ENCODE measurements at regions not wholly inside any gene's neighbourhood (a gene's known extent, or its start where the extent isn't known, plus 50 kb on each side); places are given as distances from the start of the nearest gene placed in this dataset.

DNA sequence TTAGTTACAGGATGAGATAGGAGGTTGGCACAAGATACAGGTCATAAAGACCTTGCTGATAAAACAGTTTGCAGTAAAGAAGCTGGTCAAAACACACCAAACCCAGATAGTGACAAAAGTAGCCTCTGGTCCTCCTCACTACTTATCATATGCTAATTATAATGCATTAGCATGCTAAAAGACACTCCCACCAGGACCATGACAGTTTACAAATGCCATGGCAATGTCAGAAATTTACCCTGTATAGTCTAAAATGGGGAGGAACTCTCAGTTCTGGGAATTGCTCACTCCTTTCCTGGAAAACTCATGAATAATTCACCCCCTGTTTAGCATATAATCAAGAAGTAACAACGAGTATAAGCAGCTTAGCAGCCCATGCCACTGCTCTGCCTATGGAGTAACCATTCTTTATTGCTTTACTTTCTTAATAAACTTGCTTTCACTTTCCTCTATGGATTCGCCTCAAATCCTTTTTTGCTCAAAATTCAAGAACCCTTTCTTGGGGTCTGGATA, 1254.4 kb downstream of the PCDH7 start:
- Histone ChIP-seq H3K27me3 (replicated peaks in 1 of 4; ENCODE audit: control insufficient read depth in 3 of 4, extremely low read depth in 1 of 4, insufficient read depth in 3 of 4, low read length in 3 of 4) (no peaks in the 10 kb centered on the region), H4K5ac (ENCODE audit: insufficient read length, low read depth, low read length) (no peak overlapping the region), H4K20me1 (replicated peaks in 1 of 2; ENCODE audit: control insufficient read depth in 1 of 2, insufficient read depth in 2 of 2, low read length in 2 of 2) (no peaks in the 10 kb centered on the region), H3K4me3 (ENCODE audit: extremely low read depth in 1 of 4, insufficient read depth in 2 of 4, low read depth in 3 of 4, low read length in 4 of 4) (no peak overlapping the region), H3K23me2 (ENCODE audit: low read depth, low read length) (no peaks in the 10 kb centered on the region), H2AFZ (ENCODE audit: low read length) (no peak overlapping the region), H3K9me3 (ENCODE audit: insufficient read depth in 2 of 2, low read depth in 1 of 2, low read length in 1 of 2) (no peaks in the 10 kb centered on the region), H2BK20ac (ENCODE audit: low read length) (no peak overlapping the region), H3K79me1 (ENCODE audit: low read depth, low read length) (no peaks in the 10 kb centered on the region), H3K14ac (ENCODE audit: insufficient read length) (no peak overlapping the region), H3K36me3 (ENCODE audit: control insufficient read depth in 2 of 4, insufficient read depth in 4 of 4, low read length in 3 of 4) (no peaks in the 10 kb centered on the region), H3K27ac (ENCODE audit: low read depth, low read length) (no peak overlapping the region), H2AK5ac (ENCODE audit: low read depth, low read length) (no peak overlapping the region), H3K9ac (replicated peaks in 1 of 4; ENCODE audit: extremely low read depth in 1 of 4, low read depth in 3 of 4, low read length in 3 of 4) (no peak overlapping the region), H3K4me2 (ENCODE audit: insufficient read depth in 1 of 2, low read depth in 2 of 2, low read length in 2 of 2) (no peak overlapping the region), H3K18ac (ENCODE audit: extremely low read depth, low read length) (no peak overlapping the region), H2BK5ac (ENCODE audit: low read depth, low read length) (no peak overlapping the region), H3K4ac (replicated peaks; ENCODE audit: insufficient read length, low read depth, low read length) (no peak overlapping the region), H2BK15ac (ENCODE audit: low read length) (no peak overlapping the region), H2BK120ac (replicated peaks; ENCODE audit: low read depth, low read length) (no peak overlapping the region), H3K56ac (replicated peaks; ENCODE audit: insufficient read length, low read depth, low read length) (no peak overlapping the region), H2BK12ac (ENCODE audit: low read depth, low read length) (no peak overlapping the region), H3K23ac (ENCODE audit: insufficient read length) (no peak overlapping the region), H3K79me2 (ENCODE audit: control insufficient read depth in 1 of 2, insufficient read depth in 2 of 2, low read length in 2 of 2) (no peaks in the 10 kb centered on the region), H4K91ac (replicated peaks; ENCODE audit: insufficient read length, low read length) (no peak overlapping the region), H3K4me1 (replicated peaks in 1 of 4; ENCODE audit: control insufficient read depth in 3 of 4, insufficient read depth in 4 of 4, low read length in 3 of 4) (no peaks in the 10 kb centered on the region), H4K8ac (ENCODE audit: extremely low read depth, insufficient read depth, low read length) (no peak overlapping the region)
- WGBS, 2 experiments (ENCODE audit: extremely low coverage in 1 of 2, insufficient coverage in 1 of 2, insufficient read length in 1 of 2, insufficient replicate concordance in 2 of 2, low coverage in 1 of 2, low lambda C conversion rate in 2 of 2, missing lambda C conversion rate in 1 of 2), result 88% methylated on average over 2 of the region's 2 CpGs; no CpG with 5 or more reads in 1 of the 2 experiments
- CTCF ChIA-PET (ENCODE audit: partially characterized antibody), result interaction anchor here (0.5 to 1.4 kb wide), 2 partner anchors 10 to 559 kb away, joined by 3 read pairs; no protein-coding TSS in a partner anchor
- DNase-seq (ENCODE audit: low read depth in 1 of 2, low spot score in 2 of 2) (no peak), FAIRE-seq (no peak)
- POLR2A ChIA-PET (ENCODE audit: partially characterized antibody), result no interaction called here
- TF ChIP-seq BACH1 (IDR thresholded peaks at IDR 0.05; ENCODE audit: low read length) (no peak), CBX8 (IDR thresholded peaks at IDR 0.05; ENCODE audit: borderline replicate concordance, low read depth, low read length) (no peak), RBBP5 (IDR thresholded peaks at IDR 0.05; ENCODE audit: borderline replicate concordance, low read depth, low read length) (no peak), TAF7 (optimal IDR thresholded peaks at IDR 0.05; ENCODE audit: borderline replicate concordance, low read depth, low read length) (no peak), GTF2F1 (IDR thresholded peaks at IDR 0.05; ENCODE audit: borderline replicate concordance, low read depth, low read length) (no peak), PHF8 (conservative IDR thresholded peaks at IDR 0.05; ENCODE audit: low read depth, low read length) (no peak)
- TF ChIP-seq, protein P1, sequence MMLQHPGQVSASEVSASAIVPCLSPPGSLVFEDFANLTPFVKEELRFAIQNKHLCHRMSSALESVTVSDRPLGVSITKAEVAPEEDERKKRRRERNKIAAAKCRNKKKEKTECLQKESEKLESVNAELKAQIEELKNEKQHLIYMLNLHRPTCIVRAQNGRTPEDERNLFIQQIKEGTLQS (IDR thresholded peaks at IDR 0.05; ENCODE audit: insufficient read depth, low read depth, low read length), result no peak
- TF ChIP-seq, protein P2, sequence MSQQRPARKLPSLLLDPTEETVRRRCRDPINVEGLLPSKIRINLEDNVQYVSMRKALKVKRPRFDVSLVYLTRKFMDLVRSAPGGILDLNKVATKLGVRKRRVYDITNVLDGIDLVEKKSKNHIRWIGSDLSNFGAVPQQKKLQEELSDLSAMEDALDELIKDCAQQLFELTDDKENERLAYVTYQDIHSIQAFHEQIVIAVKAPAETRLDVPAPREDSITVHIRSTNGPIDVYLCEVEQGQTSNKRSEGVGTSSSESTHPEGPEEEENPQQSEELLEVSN (IDR thresholded peaks at IDR 0.05), result no peak
- TF ChIP-seq, protein P3, sequence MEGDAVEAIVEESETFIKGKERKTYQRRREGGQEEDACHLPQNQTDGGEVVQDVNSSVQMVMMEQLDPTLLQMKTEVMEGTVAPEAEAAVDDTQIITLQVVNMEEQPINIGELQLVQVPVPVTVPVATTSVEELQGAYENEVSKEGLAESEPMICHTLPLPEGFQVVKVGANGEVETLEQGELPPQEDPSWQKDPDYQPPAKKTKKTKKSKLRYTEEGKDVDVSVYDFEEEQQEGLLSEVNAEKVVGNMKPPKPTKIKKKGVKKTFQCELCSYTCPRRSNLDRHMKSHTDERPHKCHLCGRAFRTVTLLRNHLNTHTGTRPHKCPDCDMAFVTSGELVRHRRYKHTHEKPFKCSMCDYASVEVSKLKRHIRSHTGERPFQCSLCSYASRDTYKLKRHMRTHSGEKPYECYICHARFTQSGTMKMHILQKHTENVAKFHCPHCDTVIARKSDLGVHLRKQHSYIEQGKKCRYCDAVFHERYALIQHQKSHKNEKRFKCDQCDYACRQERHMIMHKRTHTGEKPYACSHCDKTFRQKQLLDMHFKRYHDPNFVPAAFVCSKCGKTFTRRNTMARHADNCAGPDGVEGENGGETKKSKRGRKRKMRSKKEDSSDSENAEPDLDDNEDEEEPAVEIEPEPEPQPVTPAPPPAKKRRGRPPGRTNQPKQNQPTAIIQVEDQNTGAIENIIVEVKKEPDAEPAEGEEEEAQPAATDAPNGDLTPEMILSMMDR (IDR thresholded peaks at IDR 0.05; ENCODE audit: control extremely low read depth in 1 of 3, insufficient read depth in 1 of 3, low read depth in 1 of 3, low read length in 3 of 3), result no peak
